HL-60/S4 treated with phorbol 12-myristate 13-acetate at 8.2 ng/mL for 4 days and 3 days (cell line): ENCODE measurements at regions not wholly inside any gene's neighbourhood (a gene's known extent, or its start where the extent isn't known, plus 50 kb on each side); places are given as distances from the start of the nearest gene placed in this dataset.

Experiments
- in situ Hi-C: fragments of 300-500 bp; cut with MboI; formaldehyde crosslinking; loops from 2 replicates; pipeline ENCODE4 v1.15.0; 2022; ENCODE audit warnings: low sequenced_read_pairs

DNA sequence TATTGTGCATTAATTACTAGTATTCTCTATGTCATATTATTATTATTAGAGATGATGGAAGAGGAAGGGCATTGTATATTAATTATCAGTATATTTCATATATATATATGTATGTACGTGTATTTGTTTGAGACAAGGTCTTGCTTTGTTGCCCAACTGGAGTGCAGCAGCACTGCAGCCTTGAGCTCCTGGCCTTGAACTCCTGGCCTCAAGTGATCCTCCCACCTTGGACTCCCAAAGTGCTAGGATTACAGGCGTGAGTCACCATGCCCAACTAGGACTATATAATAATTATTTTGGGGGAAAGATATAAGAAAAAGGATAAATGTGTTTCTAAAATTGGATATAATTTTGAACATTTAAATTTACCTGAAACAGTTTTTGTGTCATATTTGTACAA is 63.2 kb upstream of the USP24 start:
- in situ Hi-C loops: loop anchor here (10.0 to 25.0 kb wide), 2 partner anchors 144 to 1434 kb away; no protein-coding TSS in a partner anchor

DNA sequence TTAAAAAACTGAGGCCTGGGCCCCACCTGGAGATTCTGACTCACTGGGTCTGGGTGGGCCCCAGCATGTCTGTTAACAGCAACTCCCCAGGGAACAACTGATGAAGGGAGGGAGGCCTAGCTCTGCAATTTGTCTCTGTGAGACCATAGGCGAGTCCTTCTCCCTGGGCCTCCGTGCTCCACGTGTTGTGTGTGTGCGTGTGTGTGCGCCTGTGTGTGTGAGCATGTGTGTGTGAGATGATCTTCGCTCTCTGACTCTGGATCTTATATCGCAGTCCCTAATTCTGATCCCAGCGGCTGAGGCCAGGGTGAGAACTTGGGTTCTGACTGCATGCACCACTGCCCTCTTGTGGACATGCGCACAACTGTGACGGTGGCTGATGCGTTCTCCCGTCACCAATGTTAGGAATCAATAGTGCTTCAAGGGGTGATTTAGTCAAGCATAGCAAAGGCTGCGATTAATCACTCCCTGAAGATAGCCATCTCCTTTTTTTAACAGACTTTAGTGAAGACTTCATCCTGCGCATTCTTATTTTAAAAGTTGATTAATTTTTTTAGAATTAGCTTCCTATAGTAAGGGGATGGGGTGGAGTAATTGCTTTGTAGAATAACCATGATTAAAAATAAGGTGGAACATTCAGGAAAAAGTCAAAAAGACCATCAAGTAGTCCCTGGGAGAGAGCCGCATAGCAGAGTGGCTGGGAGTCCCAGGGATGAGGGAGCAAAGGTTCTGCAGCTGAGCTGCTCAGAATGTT is 62.4 kb upstream of the USP24 start:
- in situ Hi-C loops: loop anchor here (10.0 to 25.0 kb wide), 2 partner anchors 143 to 1435 kb away; no protein-coding TSS in a partner anchor

DNA sequence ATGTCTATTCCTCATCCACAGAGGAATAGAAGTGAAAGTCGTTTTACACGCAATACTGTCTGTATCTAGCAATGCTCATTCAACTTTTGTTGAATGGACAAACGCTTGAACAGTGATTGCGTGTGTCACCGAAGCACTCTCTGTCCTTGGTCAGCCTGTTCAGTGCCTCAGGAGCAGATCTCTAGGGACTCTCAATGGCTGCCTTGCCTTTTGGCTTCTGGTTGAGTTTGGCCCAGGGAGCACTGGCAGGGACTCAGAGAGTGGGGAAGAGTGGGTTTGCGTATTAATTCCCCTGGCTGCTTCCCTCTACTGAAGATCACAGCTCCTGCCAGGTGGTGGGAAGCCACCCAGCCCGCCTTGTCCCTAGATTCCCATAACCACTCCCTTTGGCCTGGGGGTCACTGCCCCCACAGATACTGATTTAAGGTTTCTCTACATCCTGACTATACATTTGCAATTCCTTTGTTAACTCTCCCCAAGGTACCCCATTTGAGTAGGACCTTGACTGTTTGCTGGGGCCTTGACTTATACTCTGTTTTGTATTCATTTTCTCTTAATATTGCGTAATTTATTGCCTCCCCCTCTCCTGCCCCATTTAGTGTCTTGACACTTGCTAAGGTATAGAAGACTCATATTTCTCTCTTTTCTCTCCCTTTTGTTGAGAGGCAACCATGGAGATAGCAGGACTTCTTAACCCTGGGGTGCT is 61.7 kb upstream of the USP24 start:
- in situ Hi-C loops: loop anchor here (10.0 to 25.0 kb wide), 2 partner anchors 142 to 1435 kb away; no protein-coding TSS in a partner anchor

DNA sequence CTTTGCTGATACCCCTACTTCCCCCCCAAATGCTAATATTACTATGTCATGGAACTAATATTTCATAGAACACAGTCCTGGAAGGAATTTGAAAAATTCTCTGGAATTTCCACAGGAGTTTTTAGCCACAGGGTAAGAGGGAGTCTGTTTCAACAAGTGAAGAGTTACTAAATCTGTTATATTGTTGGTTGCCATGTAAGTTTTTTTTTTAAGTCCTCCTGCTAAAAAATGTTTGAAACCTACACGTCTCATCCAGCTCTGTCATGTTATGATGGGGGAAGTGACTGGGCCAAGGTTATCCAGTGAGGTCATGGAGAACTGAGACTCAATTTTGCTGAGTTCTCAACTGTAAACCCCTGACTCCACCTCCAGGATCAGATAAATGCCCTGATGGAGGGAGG is 60.8 kb upstream of the USP24 start:
- in situ Hi-C loops: loop anchor here (10.0 to 25.0 kb wide), 2 partner anchors 141 to 1436 kb away; no protein-coding TSS in a partner anchor

DNA sequence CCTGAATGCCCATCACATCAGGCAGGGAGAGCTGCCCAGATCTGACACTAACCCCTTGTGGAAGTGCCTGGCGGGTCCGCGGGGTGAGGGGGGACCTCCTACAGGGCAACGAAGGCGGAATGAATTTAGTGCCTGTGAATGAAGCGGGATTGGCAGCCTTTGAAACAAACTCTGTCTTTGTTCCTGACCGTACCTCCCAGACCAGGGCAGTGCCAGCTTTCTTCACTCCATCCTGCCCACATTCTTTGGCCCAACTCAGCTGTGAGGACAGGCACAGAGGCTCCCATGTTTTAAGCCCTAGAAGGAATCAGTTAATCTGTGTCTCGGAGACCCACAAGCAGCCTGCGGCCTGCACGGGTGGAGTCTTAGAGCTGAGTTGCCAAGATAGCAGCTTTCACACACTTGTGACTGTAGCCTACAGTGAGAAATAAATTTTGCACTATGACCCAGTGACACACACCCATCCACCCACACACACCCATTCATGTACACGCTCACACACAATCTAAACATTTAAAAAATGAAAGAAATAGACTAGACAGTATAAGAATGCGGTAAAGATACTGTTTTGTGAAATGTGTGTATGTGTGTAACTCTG is 60.1 kb upstream of the USP24 start:
- in situ Hi-C loops: loop anchor here (10.0 to 25.0 kb wide), 2 partner anchors 140 to 1437 kb away; no protein-coding TSS in a partner anchor

DNA sequence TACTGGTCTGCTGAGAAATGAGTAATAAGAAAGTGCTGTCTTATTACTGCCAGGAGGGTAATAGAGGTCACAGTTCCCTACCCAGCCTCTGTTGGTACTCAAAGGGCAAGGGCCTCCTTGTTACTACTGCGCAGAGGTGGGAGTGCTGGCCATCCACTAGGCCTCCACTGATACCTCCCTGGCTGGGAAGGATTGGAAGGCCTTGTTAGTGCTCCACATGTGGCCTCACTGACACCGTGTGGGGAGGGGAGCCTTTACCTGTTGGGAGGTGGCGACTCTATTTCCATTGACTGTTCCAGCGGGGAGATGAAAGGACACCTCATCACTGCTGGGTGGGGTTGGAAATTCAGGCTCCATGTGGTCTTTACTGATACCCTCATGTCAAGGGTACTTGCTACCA is 57.8 kb upstream of the USP24 start:
- in situ Hi-C loops: loop anchor here (10.0 kb wide), 1 partner anchor 138 kb away; no protein-coding TSS in a partner anchor
